Activated CD8-positive, alpha-beta memory T cell treated with anti-CD3 and anti-CD28 coated beads for 4 hours (primary cell): ENCODE measurements at regions not wholly inside any gene's neighbourhood (a gene's known extent, or its start where the extent isn't known, plus 50 kb on each side); places are given as distances from the start of the nearest gene placed in this dataset.
"Not testable (repeated sequence)": the region's sequence is repeated elsewhere in the genome, so short reads cannot be mapped to it uniquely, and the experiment has no call there.

ENCODE experiments used
- DNase-seq, 2 donors: peaks; one replicate each; pipeline ENCODE4 v3.0.0-alpha.2; 2020; ENCODE audit warnings: low read depth in 2 of 2

GRCh38 chr3:18734309-18734708 is 309.2 kb upstream of the SATB1 start:
- no peak for DNase-seq

GRCh38 chr3:18732474-18732873 is 307.3 kb upstream of the SATB1 start:
- DNase-seq = no peak

DNA sequence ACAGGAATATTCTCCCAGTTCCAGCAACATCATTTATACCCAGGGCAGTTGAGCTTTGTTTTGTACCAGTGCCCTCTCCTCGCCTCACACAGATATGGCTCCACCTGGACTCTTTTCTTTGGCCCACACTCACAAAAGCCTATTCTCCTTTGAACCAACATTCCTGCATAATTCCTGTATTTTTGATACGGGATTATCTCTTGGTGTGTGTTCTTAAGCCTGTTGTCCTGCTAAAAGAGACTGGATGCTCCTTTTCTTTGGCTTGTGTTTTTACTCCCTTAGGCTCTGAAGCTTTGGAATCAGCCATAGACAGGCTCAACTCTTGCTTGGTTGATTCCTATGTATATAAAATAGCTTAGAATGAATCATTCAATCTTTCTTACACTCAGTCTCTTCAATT is 305.4 kb upstream of the SATB1 start:
- DNase-seq = no peak

GRCh38 chr3:18729671-18730070 is 304.5 kb upstream of the SATB1 start:
- no peak for DNase-seq

DNA sequence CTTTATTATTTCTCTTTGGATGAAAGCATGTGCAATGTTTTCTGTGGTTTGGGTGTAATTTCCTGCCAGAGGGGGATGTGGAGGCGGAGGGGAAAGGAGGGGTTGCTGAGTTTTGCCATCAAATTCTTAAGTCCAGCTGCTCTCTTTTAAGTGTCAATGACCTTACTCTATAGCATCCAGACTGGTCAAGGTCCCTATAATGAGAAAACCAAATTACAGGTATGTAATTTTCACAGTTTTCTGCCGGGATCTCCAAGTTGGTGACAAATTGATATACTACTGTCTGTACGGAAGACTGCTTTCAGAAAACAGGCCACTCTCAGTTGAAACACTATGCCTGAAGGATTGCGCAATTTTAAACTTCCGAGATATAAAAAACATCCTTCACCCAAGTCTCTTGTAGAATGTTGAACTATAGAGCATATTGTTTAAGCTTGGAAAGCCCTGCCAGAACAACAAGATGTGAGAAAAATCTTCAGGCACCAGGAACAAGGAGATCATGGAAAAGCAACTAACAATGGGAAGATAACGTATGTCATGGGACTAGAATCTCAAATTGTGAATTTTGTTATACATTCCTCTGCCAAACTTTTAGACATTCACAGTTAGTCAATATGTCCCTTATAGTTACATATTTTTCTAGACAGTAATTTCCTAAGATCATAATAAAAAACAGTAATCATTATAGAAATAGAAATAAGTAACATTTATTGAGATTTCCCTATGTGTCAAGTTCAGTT is 300.7 kb upstream of the SATB1 start:
- peak in 1 of 2 donors; percentile 17 for DNase-seq

DNA sequence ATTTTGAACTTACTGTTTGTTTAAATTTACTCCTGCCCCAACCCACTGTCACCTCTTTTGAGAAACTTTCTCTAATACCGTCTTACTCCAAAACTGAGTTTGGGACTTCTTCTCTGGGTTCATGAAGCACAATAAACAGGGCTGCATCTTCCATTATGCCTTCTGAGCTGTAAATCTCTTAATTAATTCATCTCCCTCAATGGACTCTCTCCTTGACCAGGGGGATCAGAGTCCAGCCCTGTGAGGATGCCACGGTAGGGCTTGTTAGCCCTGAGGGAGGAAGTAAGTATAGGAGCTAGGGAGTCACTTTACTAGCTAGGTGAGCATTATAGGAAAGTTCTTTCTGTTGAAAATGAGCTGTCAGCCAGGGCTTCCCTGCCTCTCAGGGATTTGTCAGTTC is 299.3 kb upstream of the SATB1 start:
- DNase-seq = no peak

DNA sequence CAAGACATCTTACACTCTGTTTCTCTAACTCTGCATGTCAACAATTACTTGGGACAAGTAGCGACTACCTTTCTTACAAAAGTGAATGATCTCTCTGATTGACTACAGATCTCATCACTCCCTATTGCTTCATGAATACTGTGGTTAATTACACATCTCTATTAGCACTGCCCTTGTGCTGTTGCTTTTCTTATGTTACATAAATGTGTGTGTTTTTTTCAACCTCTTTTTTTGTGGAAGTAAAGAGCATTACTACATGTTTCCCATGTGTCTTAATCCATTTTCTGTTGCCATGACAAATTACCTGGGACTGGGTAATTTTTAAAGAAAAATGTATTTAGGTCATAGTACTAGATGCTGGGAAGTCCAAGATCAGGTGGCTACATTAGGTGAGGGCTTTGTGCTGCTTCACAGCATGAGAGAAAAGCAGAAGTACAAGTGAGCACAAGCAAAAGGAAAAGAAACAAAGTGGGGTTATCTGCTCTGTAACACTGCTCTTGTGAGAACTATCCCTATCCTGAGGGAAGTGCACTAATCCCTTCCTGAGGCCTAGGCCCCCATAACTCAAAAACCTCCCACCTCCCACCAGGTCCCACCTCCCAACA is 298.2 kb upstream of the SATB1 start:
- no peak for DNase-seq

DNA sequence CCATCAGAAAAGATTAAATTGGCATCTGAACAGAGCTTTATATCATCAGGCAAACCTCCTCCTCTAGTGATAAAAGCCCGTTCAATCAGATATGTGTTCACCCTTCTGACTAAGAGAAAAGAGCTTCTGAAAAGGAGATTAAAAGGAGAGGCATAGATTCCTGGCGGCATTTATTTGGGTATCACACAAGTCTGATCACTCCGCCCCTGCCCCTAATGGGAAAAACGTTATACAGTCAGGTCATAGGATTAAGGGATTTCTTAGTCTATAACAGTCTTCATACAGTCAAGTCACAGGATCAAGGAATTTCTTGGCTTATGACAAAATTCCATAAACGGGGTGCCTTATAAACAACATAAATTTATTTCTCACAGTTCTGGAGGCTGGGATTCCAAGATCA is 295.4 kb upstream of the SATB1 start:
- DNase-seq = no peak

DNA sequence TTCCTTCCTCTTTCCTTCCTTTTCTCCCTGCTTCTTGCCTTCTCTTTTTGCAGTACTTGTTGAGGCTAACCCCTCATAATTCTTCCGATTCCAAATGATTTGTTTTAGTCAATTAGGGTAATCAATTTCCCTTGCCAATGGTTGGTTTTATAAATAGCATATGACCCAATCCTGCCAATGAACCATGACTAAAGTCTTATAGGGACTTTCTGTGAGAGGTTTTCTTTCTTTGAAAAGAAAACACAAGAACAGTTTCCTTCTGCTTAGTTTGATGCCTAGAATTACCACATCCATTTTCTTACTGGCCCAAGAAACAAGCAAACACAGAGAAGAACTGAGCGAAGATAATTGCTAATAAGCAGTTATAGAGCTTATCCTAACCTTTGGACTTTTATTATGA is 292.5 kb upstream of the SATB1 start:
- DNase-seq = no peak

DNA sequence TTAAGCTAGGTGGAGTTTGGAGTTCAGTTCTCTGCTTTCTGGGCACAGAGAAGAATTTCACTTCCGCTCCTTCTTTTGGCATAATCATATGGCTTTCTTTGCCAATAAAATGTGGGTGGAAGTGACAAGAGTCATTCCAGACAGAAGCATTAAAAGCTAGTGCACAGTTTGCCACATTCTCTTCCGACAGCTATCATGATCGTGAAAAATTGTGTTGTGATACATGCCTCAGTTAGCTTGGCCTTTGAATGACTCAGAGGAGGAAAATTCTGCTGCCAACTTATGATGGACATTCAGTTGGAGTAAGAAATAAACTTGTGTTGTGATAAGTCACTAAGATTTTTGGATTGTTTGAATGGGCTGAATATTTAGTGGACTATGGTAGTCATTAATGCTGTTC is 291.7 kb upstream of the SATB1 start:
- DNase-seq = no peak

DNA sequence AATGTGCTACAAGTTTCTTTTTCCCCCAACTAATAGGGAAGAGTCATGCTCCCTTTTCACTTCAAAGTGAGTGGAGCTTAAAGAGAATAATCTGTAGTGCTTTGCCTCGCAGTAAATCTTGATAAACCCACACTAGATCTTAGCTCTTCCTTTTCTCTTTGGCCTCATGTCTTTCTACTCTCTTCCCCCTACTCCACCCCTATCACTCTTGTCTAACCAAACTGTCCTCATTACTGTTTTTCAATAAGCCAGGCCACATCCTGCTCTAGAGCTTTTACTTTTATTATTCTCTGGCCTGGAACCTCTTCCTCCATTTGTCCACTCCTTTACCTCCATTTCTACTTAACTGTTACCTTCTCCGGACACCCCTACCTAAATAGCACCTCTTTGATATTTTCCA is 291.0 kb upstream of the SATB1 start:
- no peak for DNase-seq

GRCh38 chr3:18715208-18715607 is 290.1 kb upstream of the SATB1 start:
- no peak for DNase-seq

DNA sequence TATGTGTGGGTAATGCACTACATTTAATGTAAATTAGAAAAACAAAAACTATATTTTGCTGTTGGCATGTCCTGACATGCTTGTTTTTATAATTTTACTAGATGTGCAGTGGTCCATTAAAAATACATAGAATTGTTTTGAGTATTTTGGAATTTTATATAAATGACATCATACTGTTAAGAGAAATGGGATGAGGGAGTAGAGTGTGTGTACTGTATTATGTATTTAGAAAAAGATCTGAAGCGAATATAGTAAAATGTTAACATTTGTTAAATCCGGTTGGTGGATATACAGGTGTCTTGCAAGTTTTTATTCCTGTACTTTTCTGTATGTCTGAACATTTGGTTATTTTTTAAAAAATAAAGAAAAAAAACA is 288.4 kb upstream of the SATB1 start:
- DNase-seq = no peak

DNA sequence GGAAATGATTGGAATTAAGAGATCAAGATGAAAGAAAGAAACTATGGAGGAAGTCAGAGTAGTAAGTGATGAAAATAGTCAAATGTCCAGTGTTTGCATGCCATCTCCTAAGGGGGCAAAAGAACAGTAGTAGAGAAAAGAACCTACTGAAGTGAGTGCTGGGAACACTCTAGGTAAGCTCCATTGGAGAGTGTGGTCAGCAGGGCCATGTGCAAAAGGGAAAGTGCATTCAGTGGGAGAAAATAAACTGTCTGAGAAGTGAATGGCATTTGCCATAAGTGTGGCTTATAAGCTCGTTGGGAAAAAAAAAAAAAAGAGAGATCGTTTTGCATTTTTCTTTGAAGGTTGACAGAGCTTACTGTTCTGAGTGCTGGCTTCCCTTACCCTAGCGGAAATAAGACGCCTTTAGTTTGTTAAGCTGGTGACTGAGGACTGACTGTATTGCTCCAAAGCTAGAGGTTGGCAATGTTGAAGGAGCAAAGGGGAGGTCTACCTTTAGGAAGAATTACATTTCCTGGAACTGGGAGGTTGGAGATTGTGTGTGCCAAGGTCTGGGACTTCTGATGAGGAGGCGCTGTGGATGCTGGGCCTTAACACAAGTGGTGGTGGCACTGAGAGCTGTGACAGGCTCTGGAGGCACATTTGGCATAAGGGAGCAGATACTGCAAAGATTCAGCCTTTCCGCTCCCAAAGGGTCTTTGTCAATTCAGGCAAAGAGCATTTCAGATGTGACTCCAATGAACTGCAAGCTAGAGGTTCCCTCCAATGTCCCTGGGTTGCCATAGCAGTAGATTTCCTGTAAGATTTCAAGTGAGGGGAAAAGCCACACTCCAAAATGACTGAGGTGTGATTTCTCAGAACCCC is 287.8 kb upstream of the SATB1 start:
- DNase-seq = no peak

DNA sequence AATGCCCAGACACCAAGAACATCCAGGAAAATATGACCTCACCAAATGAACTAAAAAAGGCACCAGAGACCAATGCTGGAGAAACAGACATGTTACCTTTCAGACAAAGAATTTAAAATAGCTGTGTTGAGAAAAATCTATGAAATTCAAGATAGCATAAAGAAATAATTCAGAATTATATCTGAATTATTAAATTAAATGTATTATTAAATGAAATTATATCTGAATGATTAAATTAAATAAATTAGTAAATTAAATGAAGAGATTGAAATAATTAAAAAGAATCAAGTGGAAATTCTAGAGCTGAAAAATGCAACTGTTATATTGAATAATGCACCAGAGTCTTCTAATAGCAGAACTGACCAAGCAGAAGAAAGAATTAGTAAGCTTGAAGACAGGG is 279.2 kb upstream of the SATB1 start:
- DNase-seq = no peak

GRCh38 chr3:18703798-18704197 is 278.7 kb upstream of the SATB1 start:
- DNase-seq = no peak

DNA sequence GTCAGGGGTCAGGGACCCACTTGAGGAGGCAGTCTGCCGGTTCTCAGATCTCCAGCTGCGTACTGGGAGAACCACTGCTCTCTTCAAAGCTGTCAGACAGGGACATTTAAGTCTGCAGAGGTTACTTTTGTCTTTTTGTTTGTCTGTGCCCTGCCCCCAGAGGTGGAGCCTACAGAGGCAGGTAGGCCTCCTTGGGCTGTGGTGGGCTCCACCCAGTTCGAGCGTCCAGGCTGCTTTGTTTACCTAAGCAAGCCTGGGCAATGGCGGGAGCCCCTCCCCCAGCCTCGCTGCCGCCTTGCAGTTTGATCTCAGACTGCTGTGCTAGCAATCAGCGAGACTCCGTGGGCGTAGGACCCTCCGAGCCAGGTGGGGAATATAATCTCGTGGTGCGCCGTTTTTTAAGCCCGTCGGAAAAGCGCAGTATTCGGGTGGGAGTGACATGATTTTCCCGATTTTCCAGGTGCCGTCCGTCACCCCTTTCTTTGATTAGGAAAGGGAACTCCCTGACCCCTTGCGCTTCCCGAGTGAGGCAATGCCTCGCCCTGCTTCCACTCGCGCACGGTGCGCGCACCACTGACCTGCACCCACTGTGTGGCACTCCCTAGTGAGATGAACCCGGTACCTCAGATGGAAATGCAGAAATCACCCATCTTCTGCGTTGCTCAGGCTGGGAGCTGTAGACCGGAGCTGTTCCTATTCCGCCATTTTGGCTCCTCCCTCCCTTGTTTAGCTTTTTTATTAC is 268.6 kb upstream of the SATB1 start:
- DNase-seq = not testable (repeated sequence)

- DNase-seq = no peak
Observed at GRCh38 chr3:18687286-18687685, 262.1 kb upstream of the SATB1 start.

- no peak for DNase-seq
Observed at GRCh38 chr3:18683900-18684299, 258.8 kb upstream of the SATB1 start.

DNA sequence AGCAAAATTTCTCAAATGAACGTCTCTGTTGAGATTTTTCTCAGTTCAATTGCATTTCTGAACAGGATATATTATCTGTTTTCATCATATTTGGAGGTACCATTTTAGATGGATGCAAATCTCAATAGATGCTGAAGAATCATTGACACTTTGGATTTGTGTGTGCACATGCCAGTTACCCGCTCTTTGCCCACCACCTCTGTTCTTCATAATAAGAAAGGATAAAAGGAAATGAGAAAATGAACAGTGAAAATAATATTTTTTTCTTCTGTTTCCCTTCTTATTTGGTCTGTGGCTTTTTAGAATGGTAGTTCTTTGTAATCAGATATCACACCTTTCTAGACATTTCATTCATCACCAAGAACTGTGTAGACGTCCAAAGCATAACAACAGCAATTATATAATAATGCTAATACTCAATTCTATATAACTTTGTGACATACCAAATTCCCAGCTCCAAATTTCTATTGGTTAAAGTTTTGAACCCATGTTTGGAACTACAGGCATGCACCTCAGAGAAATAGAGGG is 256.7 kb upstream of the SATB1 start:
- no peak for DNase-seq

- no peak for DNase-seq
Observed at GRCh38 chr3:18680758-18681157, 255.6 kb upstream of the SATB1 start.

DNA sequence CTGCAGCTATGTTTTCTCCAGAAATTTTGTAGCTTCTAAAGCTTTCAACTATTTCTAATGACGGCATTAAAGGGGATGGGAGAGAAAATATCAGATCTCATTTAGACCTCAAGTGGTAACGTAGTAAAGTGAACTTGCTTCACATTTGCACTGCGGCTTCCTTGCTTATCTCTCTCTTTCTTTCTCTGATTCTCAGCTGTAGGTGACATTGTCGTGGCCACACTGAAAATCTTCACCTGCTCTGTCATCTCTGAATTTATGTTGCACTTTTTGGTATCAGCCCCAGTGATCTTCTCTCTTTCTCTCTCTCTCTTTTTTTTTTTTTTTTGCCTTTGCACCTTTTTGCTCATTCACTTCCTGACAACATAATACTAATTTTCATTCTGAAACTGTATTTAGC is 254.1 kb upstream of the SATB1 start:
- no peak for DNase-seq
